D721Med (cell line): ENCODE measurements at regions not wholly inside any gene's neighbourhood (a gene's known extent, or its start where the extent isn't known, plus 50 kb on each side); places are given as distances from the start of the nearest gene placed in this dataset.

Experiments used
- DNase-seq: peaks from one replicate; pipeline ENCODE4 v3.0.0; 2011; ENCODE audit warnings: low spot score; ENCODE audit not compliant: insufficient read length
- FAIRE-seq: peaks from 2 replicates; lab custom pipeline; 2011; peaks lifted over from hg19 to GRCh38; lab: Jason Lieb, UNC
- CTCF ChIP-seq: IDR thresholded peaks from 2 replicates; pipeline ENCODE4 v1.5.1; 2012; ENCODE audit warnings: mild to moderate bottlenecking, control low read depth; ENCODE audit not compliant: insufficient read depth; ENCODE audit errors: missing control alignments

GRCh38 chr5:18078157-18078556, 443.9 kb downstream of the TAF11L14 start:
- DNase-seq (no peak), FAIRE-seq (no peak)
- no peak for TF ChIP-seq CTCF

- FAIRE-seq (no peak), DNase-seq (no peak)
- no peak for TF ChIP-seq CTCF
Measured at GRCh38 chr5:18079831-18080230, 445.6 kb downstream of the TAF11L14 start.

GRCh38 chr5:18088020-18088579, 453.8 kb downstream of the TAF11L14 start:
- TF ChIP-seq CTCF = no peak
- FAIRE-seq = no peak
- DNase-seq = no peak

GRCh38 chr5:18090177-18090576, 455.9 kb downstream of the TAF11L14 start:
- FAIRE-seq = peak; percentile 16
- no peak for DNase-seq
- no peak for TF ChIP-seq CTCF

GRCh38 chr5:18091142-18091541, 456.9 kb downstream of the TAF11L14 start:
- no peak for FAIRE-seq
- no peak for DNase-seq
- TF ChIP-seq CTCF = no peak

GRCh38 chr5:18091758-18092157, 457.5 kb downstream of the TAF11L14 start:
- TF ChIP-seq CTCF = no peak
- FAIRE-seq = no peak
- DNase-seq = no peak

- DNase-seq = no peak
- no peak for FAIRE-seq
- no peak for TF ChIP-seq CTCF
Measured at GRCh38 chr5:18095061-18095460, 460.8 kb downstream of the TAF11L14 start.
